GM12874 (cell line): ENCODE measurements at regions not wholly inside any gene's neighbourhood (a gene's known extent, or its start where the extent isn't known, plus 50 kb on each side); places are given as distances from the start of the nearest gene placed in this dataset.

Source experiments
- CTCF ChIP-seq: IDR thresholded peaks from 2 replicates; pipeline ENCODE4 v1.5.1; 2011; ENCODE audit warnings: low read depth, mild to moderate bottlenecking, control low read depth, low read length, moderate library complexity; ENCODE audit not compliant: insufficient read depth

- no peak for TF ChIP-seq CTCF
Observed at GRCh38 chr1:244196571-244197285, 145.6 kb downstream of the ZBTB18 start.

GRCh38 chr1:244197851-244198375 is 146.8 kb downstream of the ZBTB18 start:
- no peak for TF ChIP-seq CTCF

GRCh38 chr1:244199902-244200301 is 148.8 kb downstream of the ZBTB18 start:
- no peak for TF ChIP-seq CTCF

GRCh38 chr1:244200596-244200995 is 149.5 kb downstream of the ZBTB18 start:
- no peak for TF ChIP-seq CTCF

- TF ChIP-seq CTCF: no peak
Observed at GRCh38 chr1:244201750-244202149, 150.7 kb downstream of the ZBTB18 start.

- no peak for TF ChIP-seq CTCF
Observed at GRCh38 chr1:244204004-244204403, 152.9 kb downstream of the ZBTB18 start.

- no peak for TF ChIP-seq CTCF
Observed at GRCh38 chr1:244205171-244205570, 154.1 kb downstream of the ZBTB18 start.

GRCh38 chr1:244205906-244206305 is 154.8 kb downstream of the ZBTB18 start:
- no peak for TF ChIP-seq CTCF
